Renal cortical epithelial cell (primary cell): ENCODE measurements at regions not wholly inside any gene's neighbourhood (a gene's known extent, or its start where the extent isn't known, plus 50 kb on each side); places are given as distances from the start of the nearest gene placed in this dataset.
"Not testable (repeated sequence)": the region's sequence is repeated elsewhere in the genome, so short reads cannot be mapped to it uniquely, and the experiment has no call there.

ENCODE experiments used
- DNase-seq: peaks from one replicate; pipeline ENCODE4 v3.0.0-alpha.2; 2011; ENCODE audit warnings: low read depth

GRCh38 chr2:59879700-59880131, 673.7 kb downstream of the BCL11A start:
- no peak for DNase-seq

- DNase-seq = no peak
Observed at GRCh38 chr2:59875836-59876235, 677.6 kb downstream of the BCL11A start.

- DNase-seq = no peak
Observed at GRCh38 chr2:59874971-59875755, 678.3 kb downstream of the BCL11A start.

- DNase-seq = no peak
Observed at GRCh38 chr2:59874361-59874760, 679.1 kb downstream of the BCL11A start.

GRCh38 chr2:59871830-59872229, 681.6 kb downstream of the BCL11A start:
- DNase-seq = no peak

- DNase-seq = no peak
Observed at GRCh38 chr2:59868981-59869380, 684.5 kb downstream of the BCL11A start.

- DNase-seq = no peak
Observed at GRCh38 chr2:59866436-59866835, 687.0 kb downstream of the BCL11A start.

GRCh38 chr2:59858540-59858939, 694.9 kb downstream of the BCL11A start:
- no peak for DNase-seq

- DNase-seq = no peak
Observed at GRCh38 chr2:59857109-59857508, 696.3 kb downstream of the BCL11A start.

GRCh38 chr2:59856391-59856790, 697.1 kb downstream of the BCL11A start:
- no peak for DNase-seq

GRCh38 chr2:59853032-59853431, 700.4 kb downstream of the BCL11A start:
- DNase-seq = no peak

- DNase-seq = no peak
Observed at GRCh38 chr2:59851836-59852475, 701.5 kb downstream of the BCL11A start.

GRCh38 chr2:59850554-59850953, 702.9 kb downstream of the BCL11A start:
- no peak for DNase-seq

GRCh38 chr2:59833941-59834340, 719.5 kb downstream of the BCL11A start:
- no peak for DNase-seq

- no peak for DNase-seq
Observed at GRCh38 chr2:59830601-59831000, 722.9 kb downstream of the BCL11A start.

- no peak for DNase-seq
Observed at GRCh38 chr2:59827677-59828076, 725.8 kb downstream of the BCL11A start.

GRCh38 chr2:59826177-59826576, 727.3 kb downstream of the BCL11A start:
- DNase-seq = no peak

- no peak for DNase-seq
Observed at GRCh38 chr2:59824314-59824713, 729.1 kb downstream of the BCL11A start.

- DNase-seq = no peak
Observed at GRCh38 chr2:59816075-59816474, 737.4 kb downstream of the BCL11A start.

GRCh38 chr2:59810283-59810682, 743.2 kb downstream of the BCL11A start:
- DNase-seq = not testable (repeated sequence)

- no peak for DNase-seq
Observed at GRCh38 chr2:59806486-59806885, 747.0 kb downstream of the BCL11A start.

- no peak for DNase-seq
Observed at GRCh38 chr2:59804732-59805131, 748.7 kb downstream of the BCL11A start.

- no peak for DNase-seq
Observed at GRCh38 chr2:59803586-59803985, 749.9 kb downstream of the BCL11A start.
